HepG2 (cell line): ENCODE measurements at regions not wholly inside any gene's neighbourhood (a gene's known extent, or its start where the extent isn't known, plus 50 kb on each side); places are given as distances from the start of the nearest gene placed in this dataset.

Source experiments
- ATAC-seq: fragments of 200-7000 bp; cut with Tn5 transposase; 3 replicates; pipeline ENCODE4 v1.9.1; 2020; ENCODE audit warnings: mild to moderate bottlenecking, moderate library complexity
- BruUV-seq: library from RNA; stranded (reverse); fragments of 400-500 nt; replicated peaks from 2 replicates; lab custom pipeline; 2021; lab: Mats Ljungman, UMichigan
- CTCF ChIA-PET: fragments of 300-600 bp; formaldehyde crosslinking; extraction: SDS; loops from one replicate; lab custom pipeline; 2021; ENCODE audit warnings: low total read pairs, inconsistent platforms, low intra/inter-chr PET ratio; lab: Yijun Ruan, JAX
- POLR2A ChIA-PET: fragments of 350-600 bp; sonication (Branson Sonifier 250); formaldehyde crosslinking; loops from one replicate; lab custom pipeline; 2020; ENCODE audit warnings: antibody characterized with exemption, inconsistent platforms; lab: Yijun Ruan, JAX
- DNase-seq: peaks from one replicate; pipeline ENCODE4 v3.0.0-alpha.2; 2015; ENCODE audit warnings: low spot score
- FAIRE-seq: peaks from 3 replicates; lab custom pipeline; 2011; peaks lifted over from hg19 to GRCh38; lab: Jason Lieb, UNC
- H2AFZ ChIP-seq: one replicate; pipeline ENCODE4 v1.6.1; 2011; ENCODE audit warnings: low read length, inconsistent platforms
- H3K27ac ChIP-seq: fragments of 300-600 bp; 3 replicates; pipeline ENCODE4 v1.8.0; 2011; ENCODE audit warnings: mixed run types, mild to moderate bottlenecking, mixed read lengths, low read length, inconsistent platforms; ENCODE audit not compliant: insufficient read depth; ENCODE audit errors: extremely low read length
- H3K27me3 ChIP-seq, 2 experiments: fragments of 200-600 bp in 1 of 2; 2 replicates in 1 of 2; 3 replicates in 1 of 2; pipeline versions ENCODE4 v1.6.0 to v1.8.0; 2011; ENCODE audit warnings: low read length in 2 of 2, mild to moderate bottlenecking in 2 of 2, moderate library complexity in 2 of 2, inconsistent platforms in 1 of 2; ENCODE audit not compliant: insufficient read depth in 2 of 2, control insufficient read depth in 1 of 2
- H3K36me3 ChIP-seq, 2 experiments: fragments of 200-600 bp in 1 of 2; replicated peaks in 1 of 2; 2 replicates in 1 of 2; 3 replicates in 1 of 2; pipeline versions ENCODE4 v1.5.1 to v1.8.0; 2011; ENCODE audit warnings: low read length in 2 of 2, inconsistent platforms in 1 of 2; ENCODE audit not compliant: insufficient read depth in 2 of 2, control insufficient read depth in 1 of 2
- H3K4me1 ChIP-seq: 2 replicates; pipeline ENCODE4 v1.5.1; 2012; ENCODE audit warnings: low read length, inconsistent platforms; ENCODE audit not compliant: insufficient read depth
- H3K4me2 ChIP-seq: 2 replicates; pipeline ENCODE4 v1.6.0; 2011; ENCODE audit warnings: low read depth, low read length, inconsistent platforms
- H3K4me3 ChIP-seq, 3 experiments: fragments of 200-600 bp in 1 of 3; sonication (generic), shearing (Covaris generic) in 1 of 3; replicated peaks in 1 of 3; 2 replicates each; pipeline ENCODE4 v1.5.1; 2011 to 2016; ENCODE audit warnings: low read length in 3 of 3, inconsistent platforms in 2 of 3, low read depth in 2 of 3, mild to moderate bottlenecking in 2 of 3, control low read depth in 1 of 3, mixed read lengths in 1 of 3; ENCODE audit not compliant: insufficient read depth in 1 of 3
- H3K79me2 ChIP-seq: one replicate; pipeline ENCODE4 v1.6.1; 2011; ENCODE audit warnings: low read length, inconsistent platforms; ENCODE audit not compliant: insufficient read depth
- H3K9ac ChIP-seq: 2 replicates; pipeline ENCODE4 v1.6.0; 2011; ENCODE audit warnings: mild to moderate bottlenecking, low read depth, low read length, inconsistent platforms; ENCODE audit not compliant: insufficient read depth
- H3K9me3 ChIP-seq: 2 replicates; pipeline ENCODE4 v1.5.1; 2012; ENCODE audit warnings: mild to moderate bottlenecking, low read length
- H4K20me1 ChIP-seq: 2 replicates; pipeline ENCODE4 v1.6.0; 2011; ENCODE audit warnings: inconsistent platforms, mild to moderate bottlenecking, low read length, moderate library complexity; ENCODE audit not compliant: insufficient read depth
- EEA1 ChIP-seq: sonication (generic); formaldehyde crosslinking; IDR thresholded peaks from 2 replicates; pipeline ENCODE4 v1.5.1; 2020; ENCODE audit warnings: mild to moderate bottlenecking, missing genetic modification reagents, borderline replicate concordance
- GFI1 ChIP-seq: sonication (generic); formaldehyde crosslinking; IDR thresholded peaks from 2 replicates; pipeline ENCODE4 v1.5.0; 2020; ENCODE audit warnings: missing genetic modification reagents, mild to moderate bottlenecking, borderline replicate concordance
- RBM39 ChIP-seq: fragments of 200-400 bp; formaldehyde crosslinking; IDR thresholded peaks from one replicate; pipeline ENCODE4 v1.6.1; 2018; ENCODE audit warnings: antibody characterized with exemption, mild to moderate bottlenecking, low read depth, low read length; ENCODE audit not compliant: poor library complexity, severe bottlenecking
- YEATS2 ChIP-seq: sonication (generic); formaldehyde crosslinking; IDR thresholded peaks from 2 replicates; pipeline ENCODE4 v1.4.0; 2020; ENCODE audit warnings: missing genetic modification reagents, borderline replicate concordance
- ZNF768 ChIP-seq: sonication (generic); formaldehyde crosslinking; IDR thresholded peaks from 2 replicates; pipeline ENCODE4 v1.4.0; 2020; ENCODE audit warnings: missing genetic modification reagents
- WGBS: methylation state at CpG from one replicate; pipeline ENCODE4 v1.1.6; 2017; ENCODE audit warnings: low lambda C conversion rate; 5-methylcytosine and 5-hydroxymethylcytosine counted together
- in situ Hi-C: cut with HindIII; loops from 2 replicates; pipeline ENCODE4 v1.10.0; 2017; ENCODE audit warnings: low pct_unique_long_range_greater_than_20kb; ENCODE audit not compliant: extremely low pct_ligation_motif_present
- intact Hi-C: fragments of 100-400 bp; cut with micrococcal nuclease; formaldehyde crosslinking; loops from one replicate; pipeline ENCODE4 v1.10.0; 2022; ENCODE audit not compliant: unreplicated experiment
- TF ChIP-seq, protein P1 (sequence below): sonication (generic); formaldehyde crosslinking; IDR thresholded peaks from 2 replicates; pipeline ENCODE4 v1.5.0; 2020; ENCODE audit warnings: missing genetic modification reagents
- TF ChIP-seq, protein P2 (sequence below): sonication (generic); formaldehyde crosslinking; IDR thresholded peaks from 2 replicates; pipeline ENCODE4 v1.4.0; 2020; ENCODE audit warnings: mild to moderate bottlenecking, missing genetic modification reagents
- TF ChIP-seq, protein P3 (sequence below): sonication (generic); formaldehyde crosslinking; IDR thresholded peaks from 2 replicates; pipeline ENCODE4 v1.5.1; 2020; ENCODE audit warnings: mild to moderate bottlenecking, moderate library complexity, missing genetic modification reagents

DNA sequence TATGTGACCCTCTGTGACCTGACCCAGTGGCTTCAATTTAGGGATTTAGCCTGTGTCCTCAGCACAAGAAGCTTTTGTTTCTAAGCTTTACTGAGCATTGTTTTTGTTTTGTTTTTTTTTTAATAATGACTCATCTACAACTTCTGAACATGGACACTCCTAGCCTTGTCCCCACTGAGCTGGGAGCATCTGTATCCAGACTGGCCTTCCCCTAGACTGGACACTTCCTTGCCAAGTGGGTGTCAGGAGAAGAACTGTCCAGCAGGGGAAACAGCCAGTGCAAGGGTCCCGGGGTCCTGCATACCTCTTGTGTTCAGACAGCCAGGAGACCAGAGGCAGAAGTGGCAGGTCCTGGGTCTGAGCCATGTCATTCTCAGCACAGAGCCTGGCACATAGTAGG lies 108.6 kb downstream of the TMEM130 start (continued):
- TF ChIP-seq, protein P1, sequence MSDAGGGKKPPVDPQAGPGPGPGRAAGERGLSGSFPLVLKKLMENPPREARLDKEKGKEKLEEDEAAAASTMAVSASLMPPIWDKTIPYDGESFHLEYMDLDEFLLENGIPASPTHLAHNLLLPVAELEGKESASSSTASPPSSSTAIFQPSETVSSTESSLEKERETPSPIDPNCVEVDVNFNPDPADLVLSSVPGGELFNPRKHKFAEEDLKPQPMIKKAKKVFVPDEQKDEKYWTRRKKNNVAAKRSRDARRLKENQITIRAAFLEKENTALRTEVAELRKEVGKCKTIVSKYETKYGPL (CRISPR knock-in tag): no peak
- TF ChIP-seq RBM39: no peak
- no peak for TF ChIP-seq GFI1 (CRISPR knock-in tag)
- TF ChIP-seq, protein P2, sequence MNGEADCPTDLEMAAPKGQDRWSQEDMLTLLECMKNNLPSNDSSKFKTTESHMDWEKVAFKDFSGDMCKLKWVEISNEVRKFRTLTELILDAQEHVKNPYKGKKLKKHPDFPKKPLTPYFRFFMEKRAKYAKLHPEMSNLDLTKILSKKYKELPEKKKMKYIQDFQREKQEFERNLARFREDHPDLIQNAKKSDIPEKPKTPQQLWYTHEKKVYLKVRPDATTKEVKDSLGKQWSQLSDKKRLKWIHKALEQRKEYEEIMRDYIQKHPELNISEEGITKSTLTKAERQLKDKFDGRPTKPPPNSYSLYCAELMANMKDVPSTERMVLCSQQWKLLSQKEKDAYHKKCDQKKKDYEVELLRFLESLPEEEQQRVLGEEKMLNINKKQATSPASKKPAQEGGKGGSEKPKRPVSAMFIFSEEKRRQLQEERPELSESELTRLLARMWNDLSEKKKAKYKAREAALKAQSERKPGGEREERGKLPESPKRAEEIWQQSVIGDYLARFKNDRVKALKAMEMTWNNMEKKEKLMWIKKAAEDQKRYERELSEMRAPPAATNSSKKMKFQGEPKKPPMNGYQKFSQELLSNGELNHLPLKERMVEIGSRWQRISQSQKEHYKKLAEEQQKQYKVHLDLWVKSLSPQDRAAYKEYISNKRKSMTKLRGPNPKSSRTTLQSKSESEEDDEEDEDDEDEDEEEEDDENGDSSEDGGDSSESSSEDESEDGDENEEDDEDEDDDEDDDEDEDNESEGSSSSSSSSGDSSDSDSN: no peak
- no peak for TF ChIP-seq YEATS2 (CRISPR knock-in tag)
- TF ChIP-seq, protein P3, sequence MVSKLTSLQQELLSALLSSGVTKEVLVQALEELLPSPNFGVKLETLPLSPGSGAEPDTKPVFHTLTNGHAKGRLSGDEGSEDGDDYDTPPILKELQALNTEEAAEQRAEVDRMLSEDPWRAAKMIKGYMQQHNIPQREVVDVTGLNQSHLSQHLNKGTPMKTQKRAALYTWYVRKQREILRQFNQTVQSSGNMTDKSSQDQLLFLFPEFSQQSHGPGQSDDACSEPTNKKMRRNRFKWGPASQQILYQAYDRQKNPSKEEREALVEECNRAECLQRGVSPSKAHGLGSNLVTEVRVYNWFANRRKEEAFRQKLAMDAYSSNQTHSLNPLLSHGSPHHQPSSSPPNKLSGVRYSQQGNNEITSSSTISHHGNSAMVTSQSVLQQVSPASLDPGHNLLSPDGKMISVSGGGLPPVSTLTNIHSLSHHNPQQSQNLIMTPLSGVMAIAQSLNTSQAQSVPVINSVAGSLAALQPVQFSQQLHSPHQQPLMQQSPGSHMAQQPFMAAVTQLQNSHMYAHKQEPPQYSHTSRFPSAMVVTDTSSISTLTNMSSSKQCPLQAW (CRISPR knock-in tag): no peak

DNA sequence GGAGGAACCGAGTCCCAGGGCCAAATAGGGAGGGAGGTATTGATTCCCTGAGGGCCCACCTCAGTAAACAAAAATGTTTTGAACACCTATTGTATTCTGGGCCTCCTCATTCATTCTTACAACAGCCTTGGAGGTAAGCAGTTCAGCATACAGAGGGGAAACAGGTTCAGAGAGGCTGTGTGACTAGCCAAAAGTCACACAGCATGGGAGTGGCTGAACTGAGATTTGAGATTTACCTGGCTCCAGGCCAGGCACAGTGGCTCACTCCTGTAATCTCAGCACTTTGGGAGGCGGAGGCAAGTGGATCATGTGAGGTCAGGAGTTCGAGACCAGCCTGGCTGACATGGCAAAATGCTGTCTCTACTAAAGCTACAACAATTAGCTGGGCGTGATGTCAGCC lies 107.2 kb downstream of the TMEM130 start:
- no peak overlapping the region for H3K4me2 ChIP-seq
- H3K36me3 ChIP-seq: no peaks in the 10 kb centered on the region
- no peak overlapping the region for H3K27ac ChIP-seq
- H2AFZ ChIP-seq: no peak overlapping the region
- ChIA-PET POLR2A (no interaction called here), CTCF (no interaction called here)
- H3K79me2 ChIP-seq: no peaks in the 10 kb centered on the region
- no peaks in the 10 kb centered on the region for H4K20me1 ChIP-seq
- H3K9me3 ChIP-seq: no peaks in the 10 kb centered on the region
- H3K27me3 ChIP-seq: peaks cover 2 to 6% of the 10 kb centered on the region in 2 experiments; a peak in 2 of 5 replicates
- no peaks in the 10 kb centered on the region for H3K4me1 ChIP-seq
- H3K4me3 ChIP-seq: no peak overlapping the region
- in situ Hi-C loops: no loop called here
- DNase-seq: no peak
- H3K9ac ChIP-seq: no peak overlapping the region
- 0% methylated on average over 3 of the region's 4 CpGs for WGBS
- ATAC-seq: no peak
- no TSS peak for BruUV-seq
- intact Hi-C loops: no loop called here
- TF ChIP-seq EEA1 (no peak), ZNF768 (CRISPR knock-in tag) (peak; percentile 92)
- TF ChIP-seq, all 625 proteins: peak for 1
- no peak for FAIRE-seq
